ENCODE measurements at regions not wholly inside any gene's neighbourhood (a gene's known extent, or its start where the extent isn't known, plus 50 kb on each side); places are given as distances from the start of the nearest gene placed in this dataset.

GRCh38 chr12:111309584-111309983 is 59.3 kb downstream of the PHETA1 start:
- TF ChIP-seq CTCF (IDR thresholded peaks at IDR 0.05; ENCODE audit: control extremely low read depth in 1 of 3, insufficient read depth in 1 of 3, low read depth in 1 of 3, low read length in 3 of 3) (no peak), RXRA (IDR thresholded peaks at IDR 0.05; ENCODE audit: insufficient read depth, low read depth, low read length) (no peak), POLR2A (IDR thresholded peaks at IDR 0.05; ENCODE audit: control extremely low read depth in 1 of 2, low read depth in 2 of 2, low read length in 2 of 2) (no peak), CREB1 (IDR thresholded peaks at IDR 0.05) (no peak), BRCA1 (IDR thresholded peaks at IDR 0.05; ENCODE audit: low read depth, low read length) (no peak), POLR2AphosphoS5 (IDR thresholded peaks at IDR 0.05; ENCODE audit: low read depth, low read length) (no peak), TCF12 (IDR thresholded peaks at IDR 0.05; ENCODE audit: low read depth, low read length) (no peak)
